HG03460 (cell line): ENCODE measurements at regions not wholly inside any gene's neighbourhood (a gene's known extent, or its start where the extent isn't known, plus 50 kb on each side); places are given as distances from the start of the nearest gene placed in this dataset.
"Not testable (repeated sequence)": the region's sequence is repeated elsewhere in the genome, so short reads cannot be mapped to it uniquely, and the experiment has no call there.

ENCODE experiments used
- ATAC-seq: cut with Tn5 transposase; IDR thresholded peaks from one replicate; pipeline ENCODE4 v1.9.1; 2021; ENCODE audit not compliant: unreplicated experiment

- no peak for ATAC-seq
Measured at GRCh38 chr14:34104489-34105397, 153.9 kb upstream of the EGLN3 start.

- ATAC-seq = no peak
Measured at GRCh38 chr14:34103176-34103575, 152.3 kb upstream of the EGLN3 start.

- ATAC-seq = no peak
Measured at GRCh38 chr14:34099635-34100034, 148.8 kb upstream of the EGLN3 start.

- ATAC-seq = no peak
Measured at GRCh38 chr14:34098985-34099349, 148.1 kb upstream of the EGLN3 start.

- ATAC-seq = no peak
Measured at GRCh38 chr14:34098045-34098984, 147.4 kb upstream of the EGLN3 start.

- no peak for ATAC-seq
Measured at GRCh38 chr14:34097644-34098043, 146.8 kb upstream of the EGLN3 start.

GRCh38 chr14:34094384-34094783, 143.5 kb upstream of the EGLN3 start:
- no peak for ATAC-seq

GRCh38 chr14:34093883-34094282, 143.0 kb upstream of the EGLN3 start:
- no peak for ATAC-seq

- peak; percentile 46 for ATAC-seq
Measured at GRCh38 chr14:34090451-34090850, 139.6 kb upstream of the EGLN3 start.

- no peak for ATAC-seq
Measured at GRCh38 chr14:34088914-34089313, 138.0 kb upstream of the EGLN3 start.

GRCh38 chr14:34087571-34087970, 136.7 kb upstream of the EGLN3 start:
- no peak for ATAC-seq

GRCh38 chr14:34086223-34086757, 135.4 kb upstream of the EGLN3 start:
- no peak for ATAC-seq

GRCh38 chr14:34085695-34086094, 134.8 kb upstream of the EGLN3 start:
- no peak for ATAC-seq

GRCh38 chr14:34081576-34082136, 130.8 kb upstream of the EGLN3 start:
- ATAC-seq = no peak

GRCh38 chr14:34081101-34081575, 130.3 kb upstream of the EGLN3 start:
- ATAC-seq = no peak

- not testable (repeated sequence) for ATAC-seq
Measured at GRCh38 chr14:34079643-34080042, 128.8 kb upstream of the EGLN3 start.

- ATAC-seq = no peak
Measured at GRCh38 chr14:34078117-34078743, 127.4 kb upstream of the EGLN3 start.

GRCh38 chr14:34075826-34076225, 125.0 kb upstream of the EGLN3 start:
- no peak for ATAC-seq

GRCh38 chr14:34075042-34075744, 124.3 kb upstream of the EGLN3 start:
- ATAC-seq = no peak

- ATAC-seq = peak; percentile 46
Measured at GRCh38 chr14:34072921-34073320, 122.0 kb upstream of the EGLN3 start.
